ENCODE measurements at regions not wholly inside any gene's neighbourhood (a gene's known extent, or its start where the extent isn't known, plus 50 kb on each side); places are given as distances from the start of the nearest gene placed in this dataset.

DNA sequence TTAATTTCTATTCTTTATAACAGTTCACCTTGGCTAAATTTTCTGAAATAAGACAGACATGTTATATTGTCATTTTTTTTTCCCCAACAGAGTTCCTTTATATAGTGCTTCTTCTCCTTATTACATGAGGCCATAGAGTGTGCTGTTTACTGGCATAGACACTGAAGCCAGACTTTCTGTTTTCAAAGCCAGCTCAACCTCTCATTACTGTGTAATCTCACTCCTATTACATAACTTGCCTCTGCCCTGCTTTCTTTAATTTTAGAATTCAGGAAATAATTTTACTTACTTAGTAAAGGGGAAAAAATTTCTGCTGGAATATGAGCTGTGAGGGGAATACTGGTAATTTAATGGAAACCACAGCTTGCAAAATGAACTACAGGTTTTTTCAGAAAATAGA, 1380.4 kb downstream of the SLITRK1 start:
- peaks cover 0 to 7% (median 0%) of the 10 kb centered on the region in 3 donors for H3K9me3 ChIP-seq (ENCODE audit: control extremely low read depth in 1 of 3, control insufficient read depth in 2 of 3, insufficient read depth in 1 of 3, low read length in 2 of 3)
- H3K9me3 Mint-ChIP-seq (ENCODE audit: insufficient read depth): no peaks in the 10 kb centered on the region
- H3K4me1 ChIP-seq (ENCODE audit: control insufficient read depth in 2 of 2, insufficient read depth in 2 of 2, low read length in 2 of 2): no peaks in the 10 kb centered on the region
- H3K36me3 ChIP-seq (replicated peaks in 1 of 2; ENCODE audit: control extremely low read depth in 1 of 2, control insufficient read depth in 1 of 2, extremely low read depth in 1 of 2, insufficient read depth in 2 of 2, low read length in 1 of 2): no peaks in the 10 kb centered on the region
- TF ChIP-seq EZH2 (IDR thresholded peaks at IDR 0.05; ENCODE audit: borderline replicate concordance, insufficient read depth, low read depth, low read length, poor library complexity, severe bottlenecking): no peak
- TF ChIP-seq, protein P1, sequence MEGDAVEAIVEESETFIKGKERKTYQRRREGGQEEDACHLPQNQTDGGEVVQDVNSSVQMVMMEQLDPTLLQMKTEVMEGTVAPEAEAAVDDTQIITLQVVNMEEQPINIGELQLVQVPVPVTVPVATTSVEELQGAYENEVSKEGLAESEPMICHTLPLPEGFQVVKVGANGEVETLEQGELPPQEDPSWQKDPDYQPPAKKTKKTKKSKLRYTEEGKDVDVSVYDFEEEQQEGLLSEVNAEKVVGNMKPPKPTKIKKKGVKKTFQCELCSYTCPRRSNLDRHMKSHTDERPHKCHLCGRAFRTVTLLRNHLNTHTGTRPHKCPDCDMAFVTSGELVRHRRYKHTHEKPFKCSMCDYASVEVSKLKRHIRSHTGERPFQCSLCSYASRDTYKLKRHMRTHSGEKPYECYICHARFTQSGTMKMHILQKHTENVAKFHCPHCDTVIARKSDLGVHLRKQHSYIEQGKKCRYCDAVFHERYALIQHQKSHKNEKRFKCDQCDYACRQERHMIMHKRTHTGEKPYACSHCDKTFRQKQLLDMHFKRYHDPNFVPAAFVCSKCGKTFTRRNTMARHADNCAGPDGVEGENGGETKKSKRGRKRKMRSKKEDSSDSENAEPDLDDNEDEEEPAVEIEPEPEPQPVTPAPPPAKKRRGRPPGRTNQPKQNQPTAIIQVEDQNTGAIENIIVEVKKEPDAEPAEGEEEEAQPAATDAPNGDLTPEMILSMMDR (IDR thresholded peaks at IDR 0.05): no peak
- no peaks in the 10 kb centered on the region for H4K20me1 ChIP-seq (ENCODE audit: control insufficient read depth, insufficient read depth, low read length, poor library complexity, severe bottlenecking)
- POLR2A ChIA-PET: no interaction called here
- H3K4me3 Mint-ChIP-seq: no peak overlapping the region
- H3K27ac Mint-ChIP-seq: no peak overlapping the region
- DNase-seq: no peak
- CTCF ChIA-PET: no interaction called here
- H2AFZ ChIP-seq (ENCODE audit: insufficient read depth, low read depth, low read length, poor library complexity, severe bottlenecking): no peak overlapping the region
- no peak overlapping the region for H3K27ac ChIP-seq (ENCODE audit: low read length in 2 of 2)
- no peak overlapping the region for H3K4me2 ChIP-seq (replicated peaks; ENCODE audit: low read depth, low read length, poor library complexity, severe bottlenecking)
- H3K4me1 Mint-ChIP-seq: no peaks in the 10 kb centered on the region
- intact Hi-C loops (cut with micrococcal nuclease): no loop called here
- ATAC-seq (ENCODE audit: low read depth): no peak
- no peaks in the 10 kb centered on the region for H3K79me2 ChIP-seq (ENCODE audit: control insufficient read depth, insufficient read depth, low read length)
- no peaks in the 10 kb centered on the region for H3K27me3 Mint-ChIP-seq
- no peak overlapping the region for H3K4me3 ChIP-seq (ENCODE audit: control extremely low read depth in 1 of 5, extremely low read depth in 1 of 5, insufficient read depth in 1 of 5, low read depth in 2 of 5, low read length in 4 of 5)
- no peaks in the 10 kb centered on the region for H3K27me3 ChIP-seq (replicated peaks in 1 of 4; ENCODE audit: control extremely low read depth in 1 of 4, control insufficient read depth in 3 of 4, insufficient read depth in 4 of 4, low read length in 3 of 4)
- H3K9ac ChIP-seq (ENCODE audit: low read length): no peak overlapping the region

DNA sequence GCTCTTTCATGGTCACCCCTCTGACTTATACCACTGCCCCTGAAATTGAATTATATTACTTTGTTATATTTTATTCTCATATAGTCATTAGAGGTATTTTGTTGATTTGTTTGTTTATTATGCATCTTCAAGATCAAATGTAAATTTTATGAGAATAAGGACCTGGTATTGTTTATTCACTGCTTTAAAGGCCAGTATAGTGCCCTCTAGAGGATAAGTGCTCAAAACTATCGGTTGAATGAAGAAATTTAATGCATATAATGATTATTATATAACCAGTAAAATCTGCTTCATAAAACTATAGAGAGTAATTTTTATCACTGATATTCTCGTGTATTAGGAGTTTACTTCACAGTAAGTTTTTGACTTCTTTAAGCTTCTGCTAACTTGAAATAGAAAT, 1401.9 kb downstream of the SLITRK1 start:
- ATAC-seq (ENCODE audit: low read depth) (no peak), DNase-seq (no peak)
- Histone ChIP-seq H3K36me3 (replicated peaks in 1 of 2; ENCODE audit: control extremely low read depth in 1 of 2, control insufficient read depth in 1 of 2, extremely low read depth in 1 of 2, insufficient read depth in 2 of 2, low read length in 1 of 2) (no peaks in the 10 kb centered on the region), H3K9me3 (ENCODE audit: control extremely low read depth in 1 of 3, control insufficient read depth in 2 of 3, insufficient read depth in 1 of 3, low read length in 2 of 3) (peaks cover 0 to 3% (median 0%) of the 10 kb centered on the region in 3 donors), H3K27me3 (replicated peaks in 1 of 4; ENCODE audit: control extremely low read depth in 1 of 4, control insufficient read depth in 3 of 4, insufficient read depth in 4 of 4, low read length in 3 of 4) (no peaks in the 10 kb centered on the region), H3K79me2 (ENCODE audit: control insufficient read depth, insufficient read depth, low read length) (no peaks in the 10 kb centered on the region), H3K9ac (ENCODE audit: low read length) (no peak overlapping the region), H4K20me1 (ENCODE audit: control insufficient read depth, insufficient read depth, low read length, poor library complexity, severe bottlenecking) (no peaks in the 10 kb centered on the region), H3K4me3 (ENCODE audit: control extremely low read depth in 1 of 5, extremely low read depth in 1 of 5, insufficient read depth in 1 of 5, low read depth in 2 of 5, low read length in 4 of 5) (no peak overlapping the region), H2AFZ (ENCODE audit: insufficient read depth, low read depth, low read length, poor library complexity, severe bottlenecking) (no peak overlapping the region), H3K4me2 (replicated peaks; ENCODE audit: low read depth, low read length, poor library complexity, severe bottlenecking) (no peak overlapping the region), H3K27ac (ENCODE audit: low read length in 2 of 2) (no peak overlapping the region), H3K4me1 (ENCODE audit: control insufficient read depth in 2 of 2, insufficient read depth in 2 of 2, low read length in 2 of 2) (no peaks in the 10 kb centered on the region)
- H3K27ac Mint-ChIP-seq: no peak overlapping the region
- H3K27me3 Mint-ChIP-seq: no peaks in the 10 kb centered on the region
- no peaks in the 10 kb centered on the region for H3K4me1 Mint-ChIP-seq
- no peak overlapping the region for H3K4me3 Mint-ChIP-seq
- POLR2A ChIA-PET: no interaction called here
- TF ChIP-seq, protein P1 (IDR thresholded peaks at IDR 0.05): no peak
- TF ChIP-seq EZH2 (IDR thresholded peaks at IDR 0.05; ENCODE audit: borderline replicate concordance, insufficient read depth, low read depth, low read length, poor library complexity, severe bottlenecking): no peak
- WGBS (ENCODE audit: insufficient coverage): no CpG with 5 or more reads among the region's 2 CpGs
- CTCF ChIA-PET: no interaction called here
- peaks cover 9% of the 10 kb centered on the region for H3K9me3 Mint-ChIP-seq (ENCODE audit: insufficient read depth)
- intact Hi-C loops (cut with micrococcal nuclease): no loop called here
